ENCODE measurements at regions not wholly inside any gene's neighbourhood (a gene's known extent, or its start where the extent isn't known, plus 50 kb on each side); places are given as distances from the start of the nearest gene placed in this dataset.
"Not testable (repeated sequence)": the region's sequence is repeated elsewhere in the genome, so short reads cannot be mapped to it uniquely, and the experiment has no call there.

GRCh38 chr15:62218841-62219240 is 53.8 kb upstream of the C2CD4B start:
- no peak for DNase-seq (ENCODE audit: low spot score)

- DNase-seq (ENCODE audit: low spot score): no peak
These were observed 54.7 kb upstream of the C2CD4B start for GRCh38 chr15:62219799-62220198.

GRCh38 chr15:62223020-62223419 is 57.9 kb upstream of the C2CD4B start:
- DNase-seq (ENCODE audit: low spot score): no peak

- DNase-seq (ENCODE audit: low spot score): no peak
These were observed 63.5 kb upstream of the C2CD4B start for GRCh38 chr15:62228604-62229003.

GRCh38 chr15:62231856-62232255 is 66.8 kb upstream of the C2CD4B start:
- no peak for DNase-seq (ENCODE audit: low spot score)

GRCh38 chr15:62240121-62241096 is 75.3 kb upstream of the C2CD4B start:
- no peak for DNase-seq (ENCODE audit: low spot score)

- peak; percentile 20 for DNase-seq (ENCODE audit: low spot score)
These were observed 76.2 kb upstream of the C2CD4B start for GRCh38 chr15:62241135-62241770.

GRCh38 chr15:62242999-62243398 is 77.9 kb upstream of the C2CD4B start:
- no peak for DNase-seq (ENCODE audit: low spot score)

- no peak for DNase-seq (ENCODE audit: low spot score)
These were observed 79.7 kb upstream of the C2CD4B start for GRCh38 chr15:62244762-62245161.

GRCh38 chr15:62248277-62248984 is 83.3 kb upstream of the C2CD4B start:
- DNase-seq (ENCODE audit: low spot score): no peak

GRCh38 chr15:62249501-62249900 is 84.4 kb upstream of the C2CD4B start:
- DNase-seq (ENCODE audit: low spot score): no peak

- no peak for DNase-seq (ENCODE audit: low spot score)
These were observed 85.1 kb upstream of the C2CD4B start for GRCh38 chr15:62250186-62250585.

- no peak for DNase-seq (ENCODE audit: low spot score)
These were observed 85.9 kb upstream of the C2CD4B start for GRCh38 chr15:62250978-62251377.

- DNase-seq (ENCODE audit: low spot score): no peak
These were observed 88.2 kb upstream of the C2CD4B start for GRCh38 chr15:62253294-62253693.

GRCh38 chr15:62254137-62254934 is 89.3 kb upstream of the C2CD4B start:
- DNase-seq (ENCODE audit: low spot score): peak; percentile 56

GRCh38 chr15:62256430-62256829 is 91.3 kb upstream of the C2CD4B start:
- not testable (repeated sequence) for DNase-seq (ENCODE audit: low spot score)

- DNase-seq (ENCODE audit: low spot score): no peak
These were observed 93.0 kb upstream of the C2CD4B start for GRCh38 chr15:62257996-62258521.

- DNase-seq (ENCODE audit: low spot score): no peak
These were observed 97.3 kb upstream of the C2CD4B start for GRCh38 chr15:62262305-62262941.

GRCh38 chr15:62264196-62264595 is 99.1 kb upstream of the C2CD4B start:
- DNase-seq (ENCODE audit: low spot score): no peak

- no peak for DNase-seq (ENCODE audit: low spot score)
These were observed 104.4 kb upstream of the C2CD4B start for GRCh38 chr15:62269504-62269903.
